ENCODE measurements at regions not wholly inside any gene's neighbourhood (a gene's known extent, or its start where the extent isn't known, plus 50 kb on each side); places are given as distances from the start of the nearest gene placed in this dataset.

- CTCF ChIA-PET: interaction anchor here (1.2 to 9.8 kb wide), 3 partner anchors 17 to 219 kb away, joined by 3 to 120 read pairs (median 7); no protein-coding TSS in a partner anchor
Observed at GRCh38 chr2:47307066-47307465, 62.0 kb upstream of the EPCAM start.

GRCh38 chr2:47304654-47305053 lies 64.5 kb upstream of the EPCAM start:
- Histone ChIP-seq H3K79me2 (ENCODE audit: control insufficient read depth, insufficient read depth, low read length) (no peaks in the 10 kb centered on the region), H3K36me3 (ENCODE audit: control insufficient read depth in 2 of 2, insufficient read depth in 2 of 2, low read length in 1 of 2) (no peaks in the 10 kb centered on the region), H3K4me1 (ENCODE audit: control insufficient read depth, insufficient read depth, low read length) (peaks cover 47% of the 10 kb centered on the region), H2AFZ (ENCODE audit: control insufficient read depth, low read depth, low read length) (no peak overlapping the region), H4K20me1 (ENCODE audit: control insufficient read depth, insufficient read depth) (no peaks in the 10 kb centered on the region), H3K27ac (ENCODE audit: control insufficient read depth, insufficient read depth) (no peak overlapping the region), H3K9me3 (replicated peaks; ENCODE audit: control insufficient read depth, insufficient read depth, low read length) (no peaks in the 10 kb centered on the region), H3K9ac (ENCODE audit: control insufficient read depth, insufficient read depth, low read length) (no peak overlapping the region), H3K4me3 (no peak overlapping the region), H3K4me2 (ENCODE audit: control insufficient read depth, insufficient read depth) (no peak overlapping the region), H3K27me3 (replicated peaks in 1 of 2; ENCODE audit: control insufficient read depth in 2 of 2, insufficient read depth in 2 of 2, low read length in 1 of 2) (no peaks in the 10 kb centered on the region)
- in situ Hi-C loops (cut with MboI): no loop called here
- ChIA-PET CTCF (interaction anchor here (0.8 to 3.0 kb wide), 5 partner anchors 8 to 32 kb away, joined by 3 to 17 read pairs (median 5); no protein-coding TSS in a partner anchor), RAD21 (ENCODE audit: unreplicated experiment) (interaction anchor here (1.0 kb wide), 1 partner anchor 31 kb away, joined by 3 read pairs; no protein-coding TSS in a partner anchor), SMC1A (ENCODE audit: uncharacterized antibody, unreplicated experiment) (interaction anchor here (1.0 to 6.9 kb wide), 7 partner anchors 13 to 319 kb away, joined by 3 to 88 read pairs (median 5); no protein-coding TSS in a partner anchor), POLR2A (no interaction called here)
- FAIRE-seq (no peak), DNase-seq (ENCODE audit: low read depth, low spot score) (no peak), ATAC-seq (no peak)
- intact Hi-C loops (cut with micrococcal nuclease; ENCODE audit: unreplicated experiment): no loop called here
- WGBS (ENCODE audit: insufficient coverage, insufficient replicate concordance, low lambda C conversion rate, missing lambda C conversion rate): 70% methylated on average over 4 of the region's 4 CpGs
- BruUV-seq (replicated peaks): no TSS peak
- no peak for TF ChIP-seq ZBTB40 (IDR thresholded peaks at IDR 0.05; ENCODE audit: borderline replicate concordance)
- no peak for TF ChIP-seq CBFB (IDR thresholded peaks at IDR 0.05; ENCODE audit: low read depth)
- TF ChIP-seq, protein P1, sequence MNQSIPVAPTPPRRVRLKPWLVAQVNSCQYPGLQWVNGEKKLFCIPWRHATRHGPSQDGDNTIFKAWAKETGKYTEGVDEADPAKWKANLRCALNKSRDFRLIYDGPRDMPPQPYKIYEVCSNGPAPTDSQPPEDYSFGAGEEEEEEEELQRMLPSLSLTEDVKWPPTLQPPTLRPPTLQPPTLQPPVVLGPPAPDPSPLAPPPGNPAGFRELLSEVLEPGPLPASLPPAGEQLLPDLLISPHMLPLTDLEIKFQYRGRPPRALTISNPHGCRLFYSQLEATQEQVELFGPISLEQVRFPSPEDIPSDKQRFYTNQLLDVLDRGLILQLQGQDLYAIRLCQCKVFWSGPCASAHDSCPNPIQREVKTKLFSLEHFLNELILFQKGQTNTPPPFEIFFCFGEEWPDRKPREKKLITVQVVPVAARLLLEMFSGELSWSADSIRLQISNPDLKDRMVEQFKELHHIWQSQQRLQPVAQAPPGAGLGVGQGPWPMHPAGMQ (IDR thresholded peaks at IDR 0.05; ENCODE audit: borderline replicate concordance): no peak
- TF ChIP-seq ZNF622 (IDR thresholded peaks at IDR 0.05): no peak
- TF ChIP-seq MEF2B (IDR thresholded peaks at IDR 0.05; ENCODE audit: partially characterized antibody, poor library complexity, severe bottlenecking): no peak
- no peak for TF ChIP-seq RELA (IDR thresholded peaks at IDR 0.05; ENCODE audit: borderline replicate concordance, partially characterized antibody)
- no peak for TF ChIP-seq RB1 (IDR thresholded peaks at IDR 0.05; ENCODE audit: borderline replicate concordance)

More at GRCh38 chr2:47307066-47307465, 62.0 kb upstream of the EPCAM start:
- POLR2A ChIA-PET: interaction anchor here (0.6 to 6.5 kb wide), 5 partner anchors 35 to 317 kb away, joined by 4 to 25 read pairs (median 5); no protein-coding TSS in a partner anchor
- H3K9ac ChIP-seq (ENCODE audit: control insufficient read depth, insufficient read depth, low read length): no peak overlapping the region
- H3K4me2 ChIP-seq (ENCODE audit: control insufficient read depth, insufficient read depth): no peak overlapping the region
- no peaks in the 10 kb centered on the region for H3K36me3 ChIP-seq (ENCODE audit: control insufficient read depth in 2 of 2, insufficient read depth in 2 of 2, low read length in 1 of 2)
- FAIRE-seq (no peak), ATAC-seq (no peak), DNase-seq (ENCODE audit: low read depth, low spot score) (no peak)
- H2AFZ ChIP-seq (ENCODE audit: control insufficient read depth, low read depth, low read length): no peak overlapping the region
- TF ChIP-seq POLR2AphosphoS2 (IDR thresholded peaks at IDR 0.05; ENCODE audit: low read depth, low read length) (no peak), CEBPB (IDR thresholded peaks at IDR 0.05; ENCODE audit: borderline replicate concordance in 1 of 2, low read depth in 2 of 2, low read length in 2 of 2) (no peak), RELA (IDR thresholded peaks at IDR 0.05; ENCODE audit: borderline replicate concordance, partially characterized antibody) (no peak), MYB (IDR thresholded peaks at IDR 0.05; ENCODE audit: borderline replicate concordance, low read depth, low read length) (no peak), MTA3 (IDR thresholded peaks at IDR 0.05; ENCODE audit: borderline replicate concordance, low read length) (no peak), ASH2L (IDR thresholded peaks at IDR 0.05; ENCODE audit: borderline replicate concordance, low read depth) (no peak), SMC3 (IDR thresholded peaks at IDR 0.05; ENCODE audit: borderline replicate concordance, low read length) (no peak), NRF1 (conservative IDR thresholded peaks at IDR 0.05; ENCODE audit: low read depth, low read length) (no peak)
- H3K27ac ChIP-seq (ENCODE audit: control insufficient read depth, insufficient read depth): no peak overlapping the region
- peaks cover 48% of the 10 kb centered on the region for H3K4me1 ChIP-seq (ENCODE audit: control insufficient read depth, insufficient read depth, low read length)
- BruUV-seq (replicated peaks): no TSS peak
- no peak overlapping the region for H3K4me3 ChIP-seq
- intact Hi-C loops (cut with micrococcal nuclease; ENCODE audit: unreplicated experiment) (no loop called here), in situ Hi-C loops (cut with MboI) (no loop called here)
- SMC1A ChIA-PET (ENCODE audit: uncharacterized antibody, unreplicated experiment): interaction anchor here (1.1 to 9.9 kb wide), 7 partner anchors 16 to 134 kb away, joined by 3 to 134 read pairs (median 5); no protein-coding TSS in a partner anchor
- no peaks in the 10 kb centered on the region for H3K79me2 ChIP-seq (ENCODE audit: control insufficient read depth, insufficient read depth, low read length)
- H4K20me1 ChIP-seq (ENCODE audit: control insufficient read depth, insufficient read depth): no peaks in the 10 kb centered on the region
- RAD21 ChIA-PET (ENCODE audit: unreplicated experiment): interaction anchor here (0.6 to 8.2 kb wide), 8 partner anchors 13 to 536 kb away, joined by 3 to 84 read pairs (median 4); no protein-coding TSS in a partner anchor
- no peaks in the 10 kb centered on the region for H3K9me3 ChIP-seq (replicated peaks; ENCODE audit: control insufficient read depth, insufficient read depth, low read length)
- no peaks in the 10 kb centered on the region for H3K27me3 ChIP-seq (replicated peaks in 1 of 2; ENCODE audit: control insufficient read depth in 2 of 2, insufficient read depth in 2 of 2, low read length in 1 of 2)

Measured in GM12878 (cell line).